ENCODE measurements at regions not wholly inside any gene's neighbourhood (a gene's known extent, or its start where the extent isn't known, plus 50 kb on each side); places are given as distances from the start of the nearest gene placed in this dataset.

- Histone ChIP-seq H3K9me2 (ENCODE audit: insufficient read depth) (no peaks in the 10 kb centered on the region), H3K4me1 (ENCODE audit: control insufficient read depth in 1 of 2, insufficient read depth in 2 of 2, low read length in 2 of 2) (no peaks in the 10 kb centered on the region), H2AFZ (ENCODE audit: low read depth, low read length, poor library complexity, severe bottlenecking) (no peak overlapping the region), H3K79me2 (ENCODE audit: insufficient read depth, low read length) (no peaks in the 10 kb centered on the region), H3K9me3 (ENCODE audit: control insufficient read depth in 1 of 2, insufficient read depth in 1 of 2, low read depth in 1 of 2, low read length in 2 of 2) (no peaks in the 10 kb centered on the region), H3K27me3 (ENCODE audit: insufficient read depth, low read length) (no peaks in the 10 kb centered on the region), H4K20me1 (ENCODE audit: insufficient read depth) (no peaks in the 10 kb centered on the region), H3K36me3 (ENCODE audit: control insufficient read depth in 1 of 2, insufficient read depth in 2 of 2, low read length in 2 of 2) (no peaks in the 10 kb centered on the region), H3K4me3 (replicated peaks in 1 of 2; ENCODE audit: low read depth in 1 of 2, low read length in 2 of 2) (no peak overlapping the region), H3K27ac (ENCODE audit: low read depth, low read length) (no peak overlapping the region), H3K9ac (ENCODE audit: low read length) (no peak overlapping the region), H3K4me2 (ENCODE audit: low read length) (no peak overlapping the region)
- intact Hi-C loops (cut with micrococcal nuclease) = no loop called here
- ChIA-PET CTCF (no interaction called here), RAD21 (ENCODE audit: low non-redundant PET in 1 of 2, low total read pairs in 2 of 2, uncharacterized antibody in 2 of 2, unreplicated experiment in 2 of 2) (no interaction called here), POLR2A (no interaction called here)
- no peak for ATAC-seq
- BruUV-seq (replicated peaks) = no TSS peak
- TF ChIP-seq ZNF274 (IDR thresholded peaks at IDR 0.05; ENCODE audit: low read depth, low read length) (no peak), ATF3 (IDR thresholded peaks at IDR 0.05) (no peak), REST (IDR thresholded peaks at IDR 0.05; ENCODE audit: low read depth) (no peak), SP1 (IDR thresholded peaks at IDR 0.05; ENCODE audit: low read depth) (no peak), CEBPB (IDR thresholded peaks at IDR 0.05; ENCODE audit: low read depth) (no peak), ZBTB33 (IDR thresholded peaks at IDR 0.05; ENCODE audit: extremely low read depth, insufficient replicate concordance, low read length) (no peak), FOSL1 (IDR thresholded peaks at IDR 0.05; ENCODE audit: low read depth) (no peak), SRF (IDR thresholded peaks at IDR 0.05; ENCODE audit: low read depth) (no peak), CBX3 (IDR thresholded peaks at IDR 0.05; ENCODE audit: low read depth) (no peak), YY1 (IDR thresholded peaks at IDR 0.05; ENCODE audit: extremely low read depth, insufficient replicate concordance, low read depth, low read length) (no peak), ZFX (IDR thresholded peaks at IDR 0.05) (no peak), EZH2 (IDR thresholded peaks at IDR 0.05) (no peak), ELF1 (IDR thresholded peaks at IDR 0.05; ENCODE audit: borderline replicate concordance, low read depth) (no peak), MAX (IDR thresholded peaks at IDR 0.05) (no peak), JUND (IDR thresholded peaks at IDR 0.05) (no peak)
- no peak for DNase-seq (ENCODE audit: low read depth, low spot score)
Observed at GRCh38 chr1:42014823-42015222, 96.1 kb upstream of the HIVEP3 start.
